HepG2 (cell line): ENCODE measurements at regions not wholly inside any gene's neighbourhood (a gene's known extent, or its start where the extent isn't known, plus 50 kb on each side); places are given as distances from the start of the nearest gene placed in this dataset.

ENCODE experiments used
- NFATC3 ChIP-seq: sonication (generic); formaldehyde crosslinking; IDR thresholded peaks from 2 replicates; pipeline ENCODE4 v1.5.1; 2020; ENCODE audit warnings: mild to moderate bottlenecking, missing genetic modification reagents
- ZNF274 ChIP-seq: sonication (generic); formaldehyde crosslinking; IDR thresholded peaks from 2 replicates; pipeline ENCODE4 v1.5.1; 2020; ENCODE audit warnings: mild to moderate bottlenecking, missing genetic modification reagents
- TF ChIP-seq, protein P1 (sequence below): sonication (generic); formaldehyde crosslinking; IDR thresholded peaks from 2 replicates; pipeline ENCODE4 v1.5.0; 2020; ENCODE audit warnings: mild to moderate bottlenecking, missing genetic modification reagents, moderate library complexity
- TF ChIP-seq, protein P2 (sequence below): IDR thresholded peaks from 2 replicates; pipeline ENCODE4 v1.6.1; 2016; ENCODE audit warnings: missing compliant biosample characterization, missing genetic modification reagents, borderline replicate concordance
- TF ChIP-seq, protein P3 (sequence below): sonication (generic); formaldehyde crosslinking; IDR thresholded peaks from 2 replicates; pipeline ENCODE4 v1.4.0; 2020; ENCODE audit warnings: mild to moderate bottlenecking, missing genetic modification reagents
- TF ChIP-seq, protein P4 (sequence below), 2 experiments: sonication (generic) in 1 of 2; formaldehyde crosslinking in 1 of 2; IDR thresholded peaks; 2 replicates each; pipeline versions ENCODE4 v1.4.0 to v1.6.1; 2018 to 2020; ENCODE audit warnings: missing genetic modification reagents in 2 of 2, borderline replicate concordance in 1 of 2, low read depth in 1 of 2, mild to moderate bottlenecking in 1 of 2, missing biosample characterization in 1 of 2

DNA sequence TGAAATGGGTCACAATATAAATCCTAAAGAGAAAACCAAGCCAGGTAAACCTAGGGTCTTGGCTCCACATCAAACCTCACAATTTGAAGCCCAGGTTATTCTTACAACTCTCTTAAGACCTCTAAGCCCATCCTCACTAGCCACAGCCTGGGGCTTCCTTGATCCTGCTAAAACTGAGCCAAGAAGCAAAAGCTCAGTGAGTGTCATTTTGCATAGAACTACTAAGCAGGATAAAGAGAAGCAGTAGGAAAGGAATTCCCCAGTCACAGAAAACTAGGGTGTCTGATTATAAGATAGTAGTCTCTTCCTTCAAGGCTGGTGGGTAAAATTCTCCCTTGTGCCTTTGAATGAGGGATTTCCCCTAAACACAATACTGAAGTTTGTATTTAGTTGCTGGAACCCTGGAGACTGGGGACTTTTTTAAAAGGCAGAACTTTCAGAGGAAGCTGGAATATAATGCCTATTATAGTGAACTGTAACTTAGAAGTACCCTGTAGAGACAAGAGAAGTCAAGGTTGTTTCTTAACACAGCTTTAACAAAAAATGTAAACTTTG is 196.6 kb upstream of the KIAA1217 start:
- no peak for TF ChIP-seq ZNF274 (CRISPR knock-in tag)
- TF ChIP-seq NFATC3 (CRISPR knock-in tag) = no peak
- TF ChIP-seq, protein P1, sequence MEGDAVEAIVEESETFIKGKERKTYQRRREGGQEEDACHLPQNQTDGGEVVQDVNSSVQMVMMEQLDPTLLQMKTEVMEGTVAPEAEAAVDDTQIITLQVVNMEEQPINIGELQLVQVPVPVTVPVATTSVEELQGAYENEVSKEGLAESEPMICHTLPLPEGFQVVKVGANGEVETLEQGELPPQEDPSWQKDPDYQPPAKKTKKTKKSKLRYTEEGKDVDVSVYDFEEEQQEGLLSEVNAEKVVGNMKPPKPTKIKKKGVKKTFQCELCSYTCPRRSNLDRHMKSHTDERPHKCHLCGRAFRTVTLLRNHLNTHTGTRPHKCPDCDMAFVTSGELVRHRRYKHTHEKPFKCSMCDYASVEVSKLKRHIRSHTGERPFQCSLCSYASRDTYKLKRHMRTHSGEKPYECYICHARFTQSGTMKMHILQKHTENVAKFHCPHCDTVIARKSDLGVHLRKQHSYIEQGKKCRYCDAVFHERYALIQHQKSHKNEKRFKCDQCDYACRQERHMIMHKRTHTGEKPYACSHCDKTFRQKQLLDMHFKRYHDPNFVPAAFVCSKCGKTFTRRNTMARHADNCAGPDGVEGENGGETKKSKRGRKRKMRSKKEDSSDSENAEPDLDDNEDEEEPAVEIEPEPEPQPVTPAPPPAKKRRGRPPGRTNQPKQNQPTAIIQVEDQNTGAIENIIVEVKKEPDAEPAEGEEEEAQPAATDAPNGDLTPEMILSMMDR (CRISPR knock-in tag) = no peak
- TF ChIP-seq, protein P2, sequence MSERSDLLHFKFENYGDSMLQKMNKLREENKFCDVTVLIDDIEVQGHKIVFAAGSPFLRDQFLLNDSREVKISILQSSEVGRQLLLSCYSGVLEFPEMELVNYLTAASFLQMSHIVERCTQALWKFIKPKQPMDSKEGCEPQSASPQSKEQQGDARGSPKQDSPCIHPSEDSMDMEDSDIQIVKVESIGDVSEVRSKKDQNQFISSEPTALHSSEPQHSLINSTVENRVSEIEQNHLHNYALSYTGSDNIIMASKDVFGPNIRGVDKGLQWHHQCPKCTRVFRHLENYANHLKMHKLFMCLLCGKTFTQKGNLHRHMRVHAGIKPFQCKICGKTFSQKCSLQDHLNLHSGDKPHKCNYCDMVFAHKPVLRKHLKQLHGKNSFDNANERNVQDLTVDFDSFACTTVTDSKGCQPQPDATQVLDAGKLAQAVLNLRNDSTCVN = no peak
- TF ChIP-seq, protein P3, sequence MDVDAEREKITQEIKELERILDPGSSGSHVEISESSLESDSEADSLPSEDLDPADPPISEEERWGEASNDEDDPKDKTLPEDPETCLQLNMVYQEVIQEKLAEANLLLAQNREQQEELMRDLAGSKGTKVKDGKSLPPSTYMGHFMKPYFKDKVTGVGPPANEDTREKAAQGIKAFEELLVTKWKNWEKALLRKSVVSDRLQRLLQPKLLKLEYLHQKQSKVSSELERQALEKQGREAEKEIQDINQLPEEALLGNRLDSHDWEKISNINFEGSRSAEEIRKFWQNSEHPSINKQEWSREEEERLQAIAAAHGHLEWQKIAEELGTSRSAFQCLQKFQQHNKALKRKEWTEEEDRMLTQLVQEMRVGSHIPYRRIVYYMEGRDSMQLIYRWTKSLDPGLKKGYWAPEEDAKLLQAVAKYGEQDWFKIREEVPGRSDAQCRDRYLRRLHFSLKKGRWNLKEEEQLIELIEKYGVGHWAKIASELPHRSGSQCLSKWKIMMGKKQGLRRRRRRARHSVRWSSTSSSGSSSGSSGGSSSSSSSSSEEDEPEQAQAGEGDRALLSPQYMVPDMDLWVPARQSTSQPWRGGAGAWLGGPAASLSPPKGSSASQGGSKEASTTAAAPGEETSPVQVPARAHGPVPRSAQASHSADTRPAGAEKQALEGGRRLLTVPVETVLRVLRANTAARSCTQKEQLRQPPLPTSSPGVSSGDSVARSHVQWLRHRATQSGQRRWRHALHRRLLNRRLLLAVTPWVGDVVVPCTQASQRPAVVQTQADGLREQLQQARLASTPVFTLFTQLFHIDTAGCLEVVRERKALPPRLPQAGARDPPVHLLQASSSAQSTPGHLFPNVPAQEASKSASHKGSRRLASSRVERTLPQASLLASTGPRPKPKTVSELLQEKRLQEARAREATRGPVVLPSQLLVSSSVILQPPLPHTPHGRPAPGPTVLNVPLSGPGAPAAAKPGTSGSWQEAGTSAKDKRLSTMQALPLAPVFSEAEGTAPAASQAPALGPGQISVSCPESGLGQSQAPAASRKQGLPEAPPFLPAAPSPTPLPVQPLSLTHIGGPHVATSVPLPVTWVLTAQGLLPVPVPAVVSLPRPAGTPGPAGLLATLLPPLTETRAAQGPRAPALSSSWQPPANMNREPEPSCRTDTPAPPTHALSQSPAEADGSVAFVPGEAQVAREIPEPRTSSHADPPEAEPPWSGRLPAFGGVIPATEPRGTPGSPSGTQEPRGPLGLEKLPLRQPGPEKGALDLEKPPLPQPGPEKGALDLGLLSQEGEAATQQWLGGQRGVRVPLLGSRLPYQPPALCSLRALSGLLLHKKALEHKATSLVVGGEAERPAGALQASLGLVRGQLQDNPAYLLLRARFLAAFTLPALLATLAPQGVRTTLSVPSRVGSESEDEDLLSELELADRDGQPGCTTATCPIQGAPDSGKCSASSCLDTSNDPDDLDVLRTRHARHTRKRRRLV (CRISPR knock-in tag) = no peak
- TF ChIP-seq, protein P4, sequence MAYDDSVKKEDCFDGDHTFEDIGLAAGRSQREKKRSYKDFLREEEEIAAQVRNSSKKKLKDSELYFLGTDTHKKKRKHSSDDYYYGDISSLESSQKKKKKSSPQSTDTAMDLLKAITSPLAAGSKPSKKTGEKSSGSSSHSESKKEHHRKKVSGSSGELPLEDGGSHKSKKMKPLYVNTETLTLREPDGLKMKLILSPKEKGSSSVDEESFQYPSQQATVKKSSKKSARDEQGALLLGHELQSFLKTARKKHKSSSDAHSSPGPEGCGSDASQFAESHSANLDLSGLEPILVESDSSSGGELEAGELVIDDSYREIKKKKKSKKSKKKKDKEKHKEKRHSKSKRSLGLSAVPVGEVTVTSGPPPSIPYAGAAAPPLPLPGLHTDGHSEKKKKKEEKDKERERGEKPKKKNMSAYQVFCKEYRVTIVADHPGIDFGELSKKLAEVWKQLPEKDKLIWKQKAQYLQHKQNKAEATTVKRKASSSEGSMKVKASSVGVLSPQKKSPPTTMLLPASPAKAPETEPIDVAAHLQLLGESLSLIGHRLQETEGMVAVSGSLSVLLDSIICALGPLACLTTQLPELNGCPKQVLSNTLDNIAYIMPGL (CRISPR knock-in tag; IDR thresholded peaks at IDR 0.05; ENCODE audit: borderline replicate concordance in 1 of 2, low read depth in 1 of 2) = no peak
